GM19193 (cell line): ENCODE measurements at regions not wholly inside any gene's neighbourhood (a gene's known extent, or its start where the extent isn't known, plus 50 kb on each side); places are given as distances from the start of the nearest gene placed in this dataset.

Experiments used
- POLR2A ChIP-seq: IDR thresholded peaks from 4 replicates; pipeline ENCODE4 v1.6.1; 2011; ENCODE audit not compliant: insufficient read depth, insufficient read length; ENCODE audit errors: extremely low read depth

DNA sequence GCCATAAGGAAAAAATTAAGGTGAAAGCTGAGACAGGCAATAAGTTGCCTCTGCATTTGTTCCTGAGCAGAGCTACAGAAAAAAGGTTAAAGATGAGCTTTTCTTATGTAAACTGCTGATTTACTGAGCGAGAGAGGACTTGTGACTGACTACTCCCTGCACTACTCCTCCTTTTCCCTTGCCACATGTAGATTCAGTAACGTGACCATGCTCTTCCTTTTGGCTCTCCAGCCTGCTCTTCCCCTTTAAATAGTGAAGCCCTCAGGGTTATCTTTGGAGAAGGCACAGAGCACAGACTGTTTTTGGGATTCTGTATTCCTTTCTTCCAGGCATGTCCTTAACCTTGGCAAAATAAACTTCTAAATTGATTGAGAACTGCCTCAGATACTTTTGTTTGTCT lies 630.2 kb downstream of the UQCRFS1 start:
- no peak for TF ChIP-seq POLR2A

DNA sequence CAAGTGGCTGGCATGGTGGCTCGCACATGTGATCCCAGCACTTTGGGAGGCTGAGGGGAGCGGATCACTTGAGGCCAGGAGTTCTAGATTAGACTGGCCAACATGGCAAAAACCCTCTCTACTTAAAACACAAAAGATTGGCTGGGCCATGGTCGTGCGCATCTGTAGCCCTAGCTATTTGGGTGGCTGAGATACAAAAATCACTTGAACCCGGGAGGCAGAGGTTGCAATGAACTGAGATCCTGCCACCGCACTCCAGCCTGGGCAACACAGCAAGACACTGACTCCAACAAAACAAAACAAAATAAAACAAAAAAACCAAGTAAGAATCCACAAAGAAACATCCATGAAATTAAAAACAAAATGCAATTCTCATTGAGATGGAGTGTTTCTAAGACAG lies 630.6 kb downstream of the UQCRFS1 start:
- no peak for TF ChIP-seq POLR2A

DNA sequence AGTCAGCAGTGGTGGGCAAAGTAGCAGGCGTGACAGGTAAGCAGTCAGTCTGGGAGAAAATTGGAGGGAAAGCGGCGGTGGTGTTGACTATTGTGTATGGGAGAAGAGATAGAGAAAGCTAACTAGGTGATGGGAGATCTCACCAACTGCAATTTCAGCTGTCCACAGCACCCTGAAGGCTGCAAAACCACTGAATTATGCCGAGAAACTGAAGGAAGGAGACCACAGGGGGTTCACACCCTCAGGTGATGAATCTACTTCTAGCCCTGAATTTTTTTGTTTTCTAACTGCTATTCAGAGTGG lies 631.5 kb downstream of the UQCRFS1 start:
- no peak for TF ChIP-seq POLR2A

DNA sequence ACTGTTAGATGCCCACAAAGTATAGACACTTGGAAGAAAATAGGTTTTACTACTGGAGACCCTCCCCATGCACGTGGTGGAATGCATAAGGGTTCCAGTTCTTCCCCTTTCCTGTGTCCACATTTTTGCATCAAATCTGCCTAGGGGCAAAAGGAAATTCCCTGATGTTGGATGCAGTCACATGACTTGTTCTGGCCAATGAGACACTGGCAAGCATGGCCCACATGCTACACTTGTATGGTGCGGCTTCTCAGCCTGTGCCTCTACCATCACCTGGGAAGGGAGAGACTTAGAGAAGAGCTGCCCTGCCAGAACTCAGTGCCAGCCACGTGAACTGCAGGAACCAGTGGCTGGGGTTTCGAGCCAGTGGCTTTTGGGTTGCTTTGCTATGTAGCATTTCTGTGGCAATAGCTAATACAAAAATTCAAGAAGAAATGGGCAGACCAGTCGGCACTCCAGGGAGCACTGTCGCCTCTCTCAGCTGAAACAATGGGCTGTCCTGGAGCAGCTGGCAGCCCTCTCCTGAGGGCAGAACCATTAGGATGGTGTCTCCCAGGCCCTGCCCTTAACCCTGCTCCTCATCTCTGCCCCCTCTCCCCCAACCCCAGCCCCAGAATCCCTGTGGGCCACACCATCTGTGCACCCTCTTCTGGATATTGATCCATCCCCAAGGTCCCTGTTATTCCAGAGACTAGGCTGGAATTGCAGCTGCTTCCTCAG lies 634.0 kb downstream of the UQCRFS1 start:
- no peak for TF ChIP-seq POLR2A

DNA sequence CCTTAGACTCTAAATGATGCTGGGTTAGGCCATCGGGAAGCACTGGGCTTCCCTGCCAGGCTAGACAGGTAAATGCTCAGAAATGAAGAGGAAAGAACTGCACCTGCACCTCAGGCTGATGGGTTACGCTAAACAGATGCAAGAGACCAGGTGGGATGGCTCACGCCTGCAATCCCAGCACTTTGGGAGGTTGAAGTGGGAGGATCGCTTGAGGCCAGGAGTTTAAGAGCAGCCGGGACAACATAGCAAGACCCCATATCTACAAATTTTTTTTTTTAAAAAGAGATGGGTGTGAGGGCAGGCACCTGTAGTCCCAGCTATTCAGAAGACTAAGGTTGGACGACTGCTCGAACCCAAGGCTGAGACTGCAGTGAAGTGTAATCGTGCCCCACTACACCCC lies 634.7 kb downstream of the UQCRFS1 start:
- no peak for TF ChIP-seq POLR2A

DNA sequence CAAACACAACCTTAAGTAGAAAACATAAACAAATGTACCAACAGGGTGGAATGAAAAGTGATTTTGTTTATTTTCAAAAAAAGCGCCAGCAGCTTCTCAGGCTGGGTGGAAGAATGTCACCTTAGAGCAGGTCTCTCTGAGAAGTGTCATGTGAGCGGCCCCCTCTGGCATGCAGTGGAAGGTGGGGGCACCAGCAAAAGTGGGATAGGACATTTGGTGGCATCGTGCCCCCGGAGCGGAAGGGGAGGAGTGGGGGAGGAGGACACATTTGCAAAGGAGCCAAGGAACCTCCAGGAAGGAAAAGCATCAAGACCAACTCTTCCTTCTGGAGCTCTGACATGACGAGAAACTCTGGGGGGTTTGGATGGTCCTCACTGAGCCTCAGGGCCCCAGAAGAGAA lies 635.3 kb downstream of the UQCRFS1 start:
- TF ChIP-seq POLR2A: no peak

DNA sequence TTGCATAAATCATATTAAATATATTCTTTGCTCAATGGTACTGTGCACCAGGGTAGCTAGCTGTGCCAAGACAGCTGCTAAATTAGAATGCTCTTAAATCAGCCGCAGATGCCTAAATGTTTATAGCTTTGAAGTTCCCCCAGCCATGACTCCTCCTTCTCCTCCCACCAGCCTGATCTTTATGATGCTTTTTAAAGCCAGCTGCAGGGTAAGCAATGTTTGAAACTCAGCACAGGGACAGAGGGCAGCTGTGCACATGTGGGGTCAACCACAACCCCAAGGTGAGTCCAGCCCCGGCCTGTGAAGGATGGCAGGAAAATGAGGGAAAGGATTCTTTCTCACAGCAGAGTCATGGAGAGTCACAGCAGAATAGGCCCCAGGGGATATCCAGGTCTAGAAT lies 635.7 kb downstream of the UQCRFS1 start:
- TF ChIP-seq POLR2A: no peak

DNA sequence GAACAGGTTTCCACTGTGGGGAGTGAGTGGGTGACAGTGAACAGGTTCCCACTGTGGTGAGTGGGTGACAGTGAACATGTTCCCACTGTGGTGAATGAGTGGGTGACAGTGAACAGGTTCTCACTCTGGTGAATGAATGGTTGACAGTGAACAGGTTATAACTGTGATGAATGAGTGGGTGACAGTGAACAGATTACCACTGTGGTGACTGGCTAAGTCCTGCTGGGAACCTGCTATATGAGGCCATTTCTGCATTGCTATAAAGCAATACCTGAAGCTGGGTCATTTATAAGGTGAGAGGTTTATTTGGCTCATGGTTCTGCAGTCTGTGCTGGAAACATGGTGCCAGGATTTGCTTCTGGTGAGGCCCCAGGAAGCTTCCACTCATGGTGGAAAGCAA lies 637.1 kb downstream of the UQCRFS1 start:
- TF ChIP-seq POLR2A: no peak

DNA sequence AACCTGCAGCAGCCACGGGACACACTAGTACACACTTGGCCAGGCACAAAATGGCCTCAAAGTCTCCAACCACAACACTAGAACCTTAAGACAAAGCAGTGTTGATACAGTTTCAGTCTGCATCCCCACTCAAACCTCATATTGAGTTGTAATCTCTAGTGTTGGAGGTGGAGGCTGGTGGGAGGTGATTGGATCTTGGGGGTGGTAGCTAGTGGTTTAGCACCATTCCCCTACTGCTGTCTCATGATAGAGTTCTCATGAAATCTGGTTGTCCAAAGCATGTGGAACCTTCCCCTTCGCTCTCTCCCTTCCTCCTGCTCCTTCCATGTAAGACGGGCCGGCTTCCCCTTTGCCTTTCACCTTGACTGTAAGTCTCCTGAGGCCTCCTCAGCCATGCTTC lies 638.7 kb downstream of the UQCRFS1 start:
- TF ChIP-seq POLR2A: no peak

DNA sequence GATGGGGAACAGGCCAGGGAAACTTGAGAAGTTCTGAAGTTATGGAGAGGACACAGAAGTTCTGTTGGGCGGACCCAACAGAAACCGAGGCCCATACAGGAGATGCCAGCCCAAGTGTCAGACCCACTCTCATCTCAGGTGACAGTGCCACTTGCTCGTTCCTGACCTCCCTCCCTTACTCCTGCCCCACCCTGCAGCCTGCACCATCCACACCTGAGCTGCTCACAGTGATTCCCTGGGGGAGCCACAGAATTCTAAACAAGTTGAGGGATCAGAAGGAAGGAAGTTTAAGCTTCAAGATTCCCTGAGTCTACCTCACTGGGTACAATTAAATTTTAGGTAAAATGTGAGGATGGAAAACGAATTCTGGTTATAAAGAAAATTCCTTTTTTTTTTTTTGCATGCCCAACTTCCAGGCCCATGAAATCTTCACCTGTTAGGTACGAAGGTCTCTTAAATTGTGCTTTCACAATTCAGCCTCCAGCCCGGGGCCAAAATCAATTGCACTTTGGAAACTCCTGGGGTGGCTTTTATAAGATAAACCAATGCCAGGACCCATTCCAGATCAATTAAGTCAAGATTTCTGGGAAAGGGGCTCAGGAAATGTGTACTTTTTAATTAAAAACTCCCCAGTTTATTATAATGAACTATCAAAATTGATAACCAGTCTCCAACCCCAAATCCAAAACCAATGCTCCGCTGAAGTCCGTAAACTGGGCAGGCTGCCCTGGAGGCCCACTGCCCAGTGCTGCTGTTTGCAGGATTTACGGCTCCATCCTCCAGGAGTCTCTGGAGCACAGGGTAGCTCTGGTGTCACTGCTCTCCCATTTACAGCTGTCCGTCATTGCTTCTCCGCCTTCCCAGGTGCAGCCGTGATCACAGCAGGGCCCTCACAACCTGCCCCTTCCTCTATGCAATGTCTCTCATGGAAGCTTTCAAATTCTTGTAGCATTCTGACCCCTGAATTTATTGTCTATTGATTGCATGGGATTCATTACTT lies 643.5 kb downstream of the UQCRFS1 start:
- no peak for TF ChIP-seq POLR2A

DNA sequence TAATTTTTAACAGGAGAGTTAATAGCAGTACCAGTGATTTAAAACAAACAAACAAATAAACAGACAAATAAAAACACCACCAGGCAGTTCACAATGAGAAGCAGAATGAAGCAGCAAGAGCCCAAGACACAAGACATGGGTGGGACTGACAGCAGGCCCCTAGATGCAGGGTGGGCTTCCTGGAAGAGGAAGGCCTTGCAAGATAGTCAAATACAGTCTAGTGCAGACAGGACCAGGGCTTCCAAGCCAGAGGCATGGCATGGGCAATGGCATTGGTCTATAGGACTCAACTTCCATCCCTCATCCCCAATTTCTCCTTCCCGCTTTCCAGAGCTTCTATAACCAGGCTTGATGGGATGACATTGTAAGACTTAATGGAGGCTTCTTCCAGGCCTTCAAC lies 645.1 kb downstream of the UQCRFS1 start:
- no peak for TF ChIP-seq POLR2A

DNA sequence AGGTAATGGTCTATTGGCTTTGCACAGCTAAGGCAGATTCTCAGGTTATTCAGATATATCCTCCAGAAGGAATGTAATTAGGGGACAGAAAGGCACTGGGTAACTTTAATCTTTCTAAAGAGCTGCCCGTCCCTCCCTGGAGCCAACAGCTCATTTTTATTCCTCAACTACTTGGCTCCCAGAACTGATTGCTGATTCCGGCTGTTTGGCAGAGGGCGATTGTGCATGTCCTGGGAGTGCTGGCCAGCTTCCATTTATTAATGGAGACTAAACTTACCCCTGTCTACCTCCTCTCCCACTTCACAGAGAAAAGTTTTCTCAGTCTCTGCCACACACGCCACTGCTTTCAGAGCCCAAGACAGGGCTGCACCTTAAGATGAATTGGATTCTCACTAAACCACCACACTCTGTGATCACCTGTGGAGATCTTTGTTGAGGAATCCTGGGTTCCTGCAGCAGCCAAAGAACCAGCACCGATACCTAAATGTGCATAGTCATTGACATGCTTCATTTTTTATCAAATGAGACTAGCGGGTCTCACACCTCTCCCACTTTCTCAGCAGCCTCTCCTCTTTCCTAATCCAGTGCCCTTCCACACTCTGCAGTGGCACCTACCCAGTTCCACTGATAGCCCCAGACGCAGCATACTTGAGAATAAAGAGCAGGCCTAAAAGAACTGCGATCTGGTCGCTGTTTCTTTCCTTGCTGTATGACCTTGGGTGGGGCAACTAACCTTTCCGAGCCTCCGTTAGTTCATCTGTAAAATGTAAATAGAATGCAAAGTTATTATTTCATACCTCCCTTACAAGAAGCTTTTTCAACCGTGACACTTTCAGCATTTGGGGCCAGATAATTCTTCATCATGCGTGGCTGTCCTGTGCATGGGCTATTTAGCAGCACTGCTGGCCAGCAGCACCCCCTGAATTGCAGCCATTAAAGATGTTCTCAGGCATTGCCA lies 648.7 kb downstream of the UQCRFS1 start:
- no peak for TF ChIP-seq POLR2A

DNA sequence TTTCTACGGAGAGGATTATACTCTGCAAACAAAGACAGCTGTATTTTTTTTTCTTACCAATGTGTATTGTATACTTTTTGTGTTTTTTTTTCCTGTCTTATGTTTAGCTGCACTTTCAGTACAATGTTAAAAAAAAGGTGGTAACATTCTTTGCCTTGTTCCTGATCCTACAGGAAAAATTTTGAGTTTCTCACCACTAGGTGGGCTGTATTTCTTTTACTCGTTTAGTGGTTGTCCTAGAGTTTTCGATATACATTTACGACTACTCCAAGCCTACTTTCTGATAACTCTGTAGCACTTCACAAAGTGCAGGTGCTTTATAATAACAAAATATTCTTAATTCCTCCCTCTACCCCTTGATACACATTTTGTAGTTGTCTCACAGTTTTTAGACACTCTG lies 652.2 kb downstream of the UQCRFS1 start:
- TF ChIP-seq POLR2A: no peak

DNA sequence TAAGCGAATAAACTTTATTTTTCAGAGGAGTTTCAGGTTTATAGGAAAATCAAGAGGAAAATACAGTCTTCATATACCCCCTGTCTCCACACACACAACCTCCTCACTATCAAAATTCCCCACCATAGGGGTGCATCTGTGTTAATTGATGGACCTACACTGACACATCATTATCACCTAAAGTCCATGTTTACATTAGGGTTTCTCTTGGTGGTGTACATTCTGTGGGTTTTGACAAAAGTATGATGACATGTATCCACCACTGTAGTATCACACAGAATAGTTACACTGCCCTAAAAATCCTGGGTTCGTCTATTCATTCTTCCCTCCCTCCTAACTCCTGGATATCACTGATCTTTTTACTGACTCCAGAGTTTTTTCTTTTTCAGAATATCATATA lies 654.2 kb downstream of the UQCRFS1 start:
- TF ChIP-seq POLR2A: no peak

DNA sequence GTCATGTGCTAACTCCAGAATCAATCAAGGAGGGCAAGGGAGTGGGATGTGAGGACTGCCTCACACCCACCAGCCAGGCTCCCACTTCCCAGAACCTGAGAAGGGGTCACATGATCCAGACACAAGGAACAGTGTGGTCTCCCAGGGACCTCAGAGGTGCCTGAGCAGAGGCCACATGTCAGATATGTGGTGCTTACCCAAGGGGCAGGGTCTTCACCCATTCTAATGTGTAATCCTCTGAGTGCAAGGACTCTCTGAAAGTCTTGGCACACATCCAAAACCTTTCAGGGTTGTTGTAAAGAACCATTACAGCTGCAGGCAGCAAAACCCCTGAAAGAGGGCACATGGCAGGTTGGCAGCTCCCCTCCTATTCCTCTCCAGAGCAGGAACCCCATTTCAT lies 656.6 kb downstream of the UQCRFS1 start:
- TF ChIP-seq POLR2A: no peak

DNA sequence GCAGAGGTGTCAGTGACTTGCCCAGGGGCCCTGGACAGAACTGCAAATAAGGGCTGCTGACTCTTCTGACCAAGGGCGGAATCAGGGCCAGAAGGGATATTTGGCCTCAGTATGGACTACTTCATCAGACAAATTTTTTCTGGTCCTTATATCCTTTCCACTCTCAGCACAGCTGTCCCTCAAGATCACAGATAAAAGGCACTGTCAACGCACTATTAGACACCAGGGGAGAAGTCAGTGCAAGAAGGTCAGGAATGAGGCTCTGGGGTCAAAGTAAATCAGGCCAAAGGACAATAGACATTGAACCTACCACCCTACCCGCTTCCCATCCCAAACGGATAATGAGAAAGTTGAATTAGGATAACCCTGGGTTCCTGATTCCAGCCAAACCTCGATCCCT lies 657.6 kb downstream of the UQCRFS1 start:
- TF ChIP-seq POLR2A: no peak
